Peyer's patch (tissue), 4 donors: ENCODE measurements at regions not wholly inside any gene's neighbourhood (a gene's known extent, or its start where the extent isn't known, plus 50 kb on each side); places are given as distances from the start of the nearest gene placed in this dataset.

Source experiments
- DNase-seq, 3 donors: peaks; one replicate each; pipeline ENCODE4 v3.0.0-alpha.2; 2017 to 2019
- H3K27ac ChIP-seq, 4 donors: fragments of 200-600 bp; sonication (generic); one replicate each; pipeline ENCODE4 v1.5.1; 2016 to 2019
- H3K27me3 ChIP-seq, 2 donors: fragments of 200-600 bp; sonication (generic); one replicate each; pipeline ENCODE4 v1.5.1; 2019
- H3K36me3 ChIP-seq, 3 donors: fragments of 200-600 bp; sonication (generic); one replicate each; pipeline ENCODE4 v1.5.1; 2016 to 2019
- H3K4me1 ChIP-seq, 4 donors: fragments of 200-600 bp; sonication (generic); one replicate each; pipeline ENCODE4 v1.5.1; 2016 to 2019
- H3K4me3 ChIP-seq, 4 donors: fragments of 200-600 bp; sonication (generic); 1 replicate in 3 of 4; 2 replicates in 1 of 4; pipeline ENCODE4 v1.5.1; 2016 to 2019; ENCODE audit warnings: mild to moderate bottlenecking in 1 of 4
- H3K9me3 ChIP-seq, 4 donors: fragments of 200-600 bp; sonication (generic); one replicate each; pipeline ENCODE4 v1.5.1; 2016 to 2019; ENCODE audit warnings: mild to moderate bottlenecking in 1 of 4
- CTCF ChIP-seq, 6 experiments: fragments of 450-650 bp in 4 of 6; fragments of 200-600 bp in 2 of 6; sonication (generic) in 1 of 6; IDR thresholded peaks; one replicate each; pipeline ENCODE4 v1.5.1; 2017 to 2019; ENCODE audit warnings: antibody characterized with exemption in 6 of 6, mild to moderate bottlenecking in 3 of 6, moderate library complexity in 1 of 6
- POLR2A ChIP-seq, 2 donors: fragments of 450-650 bp; IDR thresholded peaks; one replicate each; pipeline ENCODE4 v1.5.1; 2017; ENCODE audit warnings: antibody characterized with exemption in 2 of 2, mild to moderate bottlenecking in 2 of 2, moderate library complexity in 2 of 2

GRCh38 chr5:110007101-110007500 is 317.4 kb downstream of the MAN2A1 start:
- no peaks in the 10 kb centered on the region for H3K27me3 ChIP-seq
- H3K4me3 ChIP-seq, result no peak overlapping the region
- TF ChIP-seq CTCF (IDR thresholded peaks at IDR 0.05) (no peak), POLR2A (IDR thresholded peaks at IDR 0.05) (no peak)

GRCh38 chr5:110008131-110008530 is 318.4 kb downstream of the MAN2A1 start:
- H3K4me3 ChIP-seq, result no peak overlapping the region
- no peaks in the 10 kb centered on the region for H3K27me3 ChIP-seq
- no peaks in the 10 kb centered on the region for H3K36me3 ChIP-seq
- H3K9me3 ChIP-seq, result no peaks in the 10 kb centered on the region
- no peak for TF ChIP-seq CTCF (IDR thresholded peaks at IDR 0.05)
- no peak for TF ChIP-seq POLR2A (IDR thresholded peaks at IDR 0.05)
- H3K4me1 ChIP-seq, result no peaks in the 10 kb centered on the region
- no peak for DNase-seq
- H3K27ac ChIP-seq, result no peak overlapping the region

More at GRCh38 chr5:110007101-110007500, 317.4 kb downstream of the MAN2A1 start:
- H3K36me3 ChIP-seq, result no peaks in the 10 kb centered on the region
- no peaks in the 10 kb centered on the region for H3K4me1 ChIP-seq
- DNase-seq, result no peak
- H3K9me3 ChIP-seq, result no peaks in the 10 kb centered on the region
- no peak overlapping the region for H3K27ac ChIP-seq

- H3K9me3 ChIP-seq, result no peaks in the 10 kb centered on the region
- H3K36me3 ChIP-seq, result no peaks in the 10 kb centered on the region
- no peak overlapping the region for H3K4me3 ChIP-seq
- no peak for DNase-seq
- TF ChIP-seq CTCF (IDR thresholded peaks at IDR 0.05) (no peak), POLR2A (IDR thresholded peaks at IDR 0.05) (no peak)
- H3K27me3 ChIP-seq, result no peaks in the 10 kb centered on the region
- no peaks in the 10 kb centered on the region for H3K4me1 ChIP-seq
- H3K27ac ChIP-seq, result no peak overlapping the region
Measured at GRCh38 chr5:110012145-110012544, 322.4 kb downstream of the MAN2A1 start.

- Histone ChIP-seq H3K4me3 (no peak overlapping the region), H3K4me1 (no peaks in the 10 kb centered on the region), H3K27ac (no peak overlapping the region), H3K27me3 (no peaks in the 10 kb centered on the region), H3K9me3 (no peaks in the 10 kb centered on the region), H3K36me3 (no peaks in the 10 kb centered on the region)
- DNase-seq, result no peak
- TF ChIP-seq POLR2A (IDR thresholded peaks at IDR 0.05), result no peak
- TF ChIP-seq CTCF (IDR thresholded peaks at IDR 0.05), result no peak
Measured at GRCh38 chr5:110013017-110013416, 323.3 kb downstream of the MAN2A1 start.

GRCh38 chr5:110017854-110018253 is 328.1 kb downstream of the MAN2A1 start:
- no peak overlapping the region for H3K4me3 ChIP-seq
- no peaks in the 10 kb centered on the region for H3K4me1 ChIP-seq
- H3K36me3 ChIP-seq, result no peaks in the 10 kb centered on the region
- H3K27me3 ChIP-seq, result no peaks in the 10 kb centered on the region
- DNase-seq, result no peak
- H3K9me3 ChIP-seq, result no peaks in the 10 kb centered on the region
- TF ChIP-seq POLR2A (IDR thresholded peaks at IDR 0.05) (no peak), CTCF (IDR thresholded peaks at IDR 0.05) (no peak)
- no peak overlapping the region for H3K27ac ChIP-seq

- TF ChIP-seq CTCF (IDR thresholded peaks at IDR 0.05) (no peak), POLR2A (IDR thresholded peaks at IDR 0.05) (no peak)
- H3K4me1 ChIP-seq, result no peaks in the 10 kb centered on the region
- H3K4me3 ChIP-seq, result no peak overlapping the region
- DNase-seq, result no peak
- H3K27me3 ChIP-seq, result no peaks in the 10 kb centered on the region
- no peaks in the 10 kb centered on the region for H3K9me3 ChIP-seq
- H3K36me3 ChIP-seq, result no peaks in the 10 kb centered on the region
- H3K27ac ChIP-seq, result no peak overlapping the region
Measured at GRCh38 chr5:110018509-110018908, 328.8 kb downstream of the MAN2A1 start.
